ENCODE measurements at regions not wholly inside any gene's neighbourhood (a gene's known extent, or its start where the extent isn't known, plus 50 kb on each side); places are given as distances from the start of the nearest gene placed in this dataset.

GRCh38 chr13:104106705-104107393 is 1040.6 kb upstream of the SLC10A2 start:
- no peak for DNase-seq (ENCODE audit: low read depth)
- H3K4me3 ChIP-seq (ENCODE audit: control insufficient read depth, low read depth, low read length) = no peak overlapping the region
- TF ChIP-seq CTCF (conservative IDR thresholded peaks at IDR 0.05; ENCODE audit: control insufficient read depth, insufficient read depth, low read depth, low read length) = no peak

- TF ChIP-seq CTCF (conservative IDR thresholded peaks at IDR 0.05; ENCODE audit: control insufficient read depth, insufficient read depth, low read depth, low read length) = no peak
- DNase-seq (ENCODE audit: low read depth) = no peak
- H3K4me3 ChIP-seq (ENCODE audit: control insufficient read depth, low read depth, low read length) = no peak overlapping the region
Measured at GRCh38 chr13:104105418-104106355, 1039.5 kb upstream of the SLC10A2 start.

GRCh38 chr13:104099750-104100149 is 1033.5 kb upstream of the SLC10A2 start:
- no peak overlapping the region for H3K4me3 ChIP-seq (ENCODE audit: control insufficient read depth, low read depth, low read length)
- DNase-seq (ENCODE audit: low read depth) = no peak
- TF ChIP-seq CTCF (conservative IDR thresholded peaks at IDR 0.05; ENCODE audit: control insufficient read depth, insufficient read depth, low read depth, low read length) = no peak

- H3K4me3 ChIP-seq (ENCODE audit: control insufficient read depth, low read depth, low read length) = no peak overlapping the region
- DNase-seq (ENCODE audit: low read depth) = no peak
- TF ChIP-seq CTCF (conservative IDR thresholded peaks at IDR 0.05; ENCODE audit: control insufficient read depth, insufficient read depth, low read depth, low read length) = no peak
Measured at GRCh38 chr13:104098421-104098820, 1032.2 kb upstream of the SLC10A2 start.

GRCh38 chr13:104086759-104087158 is 1020.5 kb upstream of the SLC10A2 start:
- no peak for DNase-seq (ENCODE audit: low read depth)
- TF ChIP-seq CTCF (conservative IDR thresholded peaks at IDR 0.05; ENCODE audit: control insufficient read depth, insufficient read depth, low read depth, low read length) = no peak
- no peak overlapping the region for H3K4me3 ChIP-seq (ENCODE audit: control insufficient read depth, low read depth, low read length)

- no peak for DNase-seq (ENCODE audit: low read depth)
- TF ChIP-seq CTCF (conservative IDR thresholded peaks at IDR 0.05; ENCODE audit: control insufficient read depth, insufficient read depth, low read depth, low read length) = no peak
- no peak overlapping the region for H3K4me3 ChIP-seq (ENCODE audit: control insufficient read depth, low read depth, low read length)
Measured at GRCh38 chr13:104086210-104086609, 1020.0 kb upstream of the SLC10A2 start.
